SK-N-SH treated with all-trans-retinoic acid at 6 μM for 48 hours (cell line): ENCODE measurements at regions not wholly inside any gene's neighbourhood (a gene's known extent, or its start where the extent isn't known, plus 50 kb on each side); places are given as distances from the start of the nearest gene placed in this dataset.

Experiments
- ATAC-seq: fragments of 200-7000 bp; cut with Tn5 transposase; 3 replicates; pipeline ENCODE4 v1.9.1; 2020; ENCODE audit warnings: mild to moderate bottlenecking, moderate library complexity
- BACH2 ChIP-seq: fragments of 250-450 bp; sonication (Bioruptor Pico); IDR thresholded peaks from 2 replicates; pipeline ENCODE4 v1.9.0; 2021; ENCODE audit warnings: mild to moderate bottlenecking, borderline replicate concordance
- CREB5 ChIP-seq: fragments of 250-450 bp; sonication (Bioruptor Pico); IDR thresholded peaks from 2 replicates; pipeline ENCODE4 v1.5.1; 2020; ENCODE audit warnings: low read depth, mild to moderate bottlenecking, moderate library complexity
- CSRNP3 ChIP-seq: fragments of 250-450 bp; sonication (Bioruptor Pico); IDR thresholded peaks from 2 replicates; pipeline ENCODE4 v1.5.1; 2021; ENCODE audit warnings: mild to moderate bottlenecking, moderate library complexity
- ESRRG ChIP-seq: fragments of 250-450 bp; sonication (Bioruptor Pico); IDR thresholded peaks from 2 replicates; pipeline ENCODE4 v1.6.1; 2021; ENCODE audit warnings: mild to moderate bottlenecking
- GLIS3 ChIP-seq: fragments of 250-450 bp; sonication (Bioruptor Pico); IDR thresholded peaks from 2 replicates; pipeline ENCODE4 v1.5.0; 2020; ENCODE audit warnings: mild to moderate bottlenecking, moderate library complexity
- ISL1 ChIP-seq: fragments of 250-450 bp; sonication (Bioruptor Pico); IDR thresholded peaks from 2 replicates; pipeline ENCODE4 v2.1.2; 2022; ENCODE audit warnings: mild to moderate bottlenecking, moderate library complexity
- OSR1 ChIP-seq: fragments of 250-450 bp; sonication (Bioruptor Pico); IDR thresholded peaks from 2 replicates; pipeline ENCODE4 v1.8.0; 2022; ENCODE audit warnings: moderate library complexity, mild to moderate bottlenecking, inconsistent platforms
- PATZ1 ChIP-seq: fragments of 250-450 bp; sonication (Bioruptor Pico); IDR thresholded peaks from 2 replicates; pipeline ENCODE4 v1.8.0; 2020; ENCODE audit warnings: mild to moderate bottlenecking, moderate library complexity, borderline replicate concordance
- POU6F1 ChIP-seq: fragments of 250-450 bp; sonication (Bioruptor Pico); IDR thresholded peaks from 2 replicates; pipeline ENCODE4 v1.8.0; 2021; ENCODE audit warnings: low read depth, mild to moderate bottlenecking, moderate library complexity, borderline replicate concordance
- PPARA ChIP-seq: fragments of 250-450 bp; sonication (Bioruptor Pico); IDR thresholded peaks from 2 replicates; pipeline ENCODE4 v1.5.0; 2020; ENCODE audit warnings: mild to moderate bottlenecking, borderline replicate concordance
- RARB ChIP-seq: fragments of 250-450 bp; sonication (Bioruptor Pico); IDR thresholded peaks from 2 replicates; pipeline ENCODE4 v1.8.0; 2021; ENCODE audit warnings: mild to moderate bottlenecking, moderate library complexity
- TCF4 ChIP-seq: fragments of 250-450 bp; sonication (Bioruptor Pico); IDR thresholded peaks from 2 replicates; pipeline ENCODE4 v1.8.0; 2021; ENCODE audit warnings: mild to moderate bottlenecking, moderate library complexity, borderline replicate concordance
- TOX ChIP-seq: fragments of 250-450 bp; sonication (Bioruptor Pico); IDR thresholded peaks from 2 replicates; pipeline ENCODE4 v1.8.0; 2021; ENCODE audit warnings: mild to moderate bottlenecking, moderate library complexity, borderline replicate concordance
- ZFP3 ChIP-seq: fragments of 250-450 bp; sonication (Bioruptor Pico); IDR thresholded peaks from 2 replicates; pipeline ENCODE4 v1.5.0; 2020; ENCODE audit warnings: mild to moderate bottlenecking, moderate library complexity
- ZNF565 ChIP-seq: fragments of 450-650 bp; formaldehyde crosslinking; conservative IDR thresholded peaks from 2 replicates; pipeline ENCODE4 v1.5.0; 2020; ENCODE audit warnings: low read depth, mild to moderate bottlenecking, moderate library complexity
- ZNF70 ChIP-seq: fragments of 450-650 bp; formaldehyde crosslinking; IDR thresholded peaks from 2 replicates; pipeline ENCODE4 v1.5.0; 2020; ENCODE audit warnings: mild to moderate bottlenecking, moderate library complexity
- ZNF8 ChIP-seq: fragments of 450-650 bp; formaldehyde crosslinking; IDR thresholded peaks from 2 replicates; pipeline ENCODE4 v1.5.0; 2020; ENCODE audit warnings: mild to moderate bottlenecking, moderate library complexity
- TF ChIP-seq, protein P1 (sequence below): fragments of 250-450 bp; sonication (Bioruptor Pico); IDR thresholded peaks from 2 replicates; pipeline ENCODE4 v1.5.0; 2020; ENCODE audit warnings: mild to moderate bottlenecking, moderate library complexity

DNA sequence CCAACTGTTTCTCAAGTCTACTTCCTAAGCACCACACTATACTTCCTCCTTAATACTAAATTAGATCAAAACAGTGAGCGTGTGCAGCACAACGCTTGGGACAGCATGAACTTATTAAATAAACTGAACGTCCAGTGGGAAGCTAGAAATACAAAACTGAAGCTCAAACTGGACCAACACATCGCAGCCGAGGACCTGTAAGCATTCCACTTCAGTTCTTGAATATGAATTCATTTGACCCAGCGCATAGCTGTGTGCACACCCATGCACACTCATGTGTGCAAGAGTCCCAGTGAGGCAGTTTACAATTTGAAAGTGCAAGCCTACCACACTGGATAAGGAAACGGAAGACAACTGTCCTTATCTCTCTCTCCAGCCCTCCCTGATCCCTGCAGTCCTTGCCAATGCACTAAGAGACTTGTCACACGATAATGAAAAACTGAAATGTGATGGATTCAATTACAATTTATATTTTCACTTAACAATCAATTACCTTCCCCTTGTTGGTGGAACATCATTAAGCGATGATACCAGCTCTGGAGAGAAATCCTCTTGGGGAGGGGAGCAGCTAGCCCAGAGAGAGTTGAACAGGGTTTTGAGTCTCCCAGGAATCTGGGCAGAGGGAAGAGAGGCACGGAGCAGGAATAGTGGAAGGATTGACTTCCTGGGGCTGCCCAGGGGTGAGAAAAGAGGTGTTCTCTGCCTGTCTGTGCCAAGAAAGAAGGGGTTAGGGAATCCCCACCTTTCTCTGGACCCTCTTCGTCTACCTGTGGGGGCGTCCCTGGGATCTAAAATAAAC, 186.5 kb upstream of the KLHL29 start (continued):
- no peak for TF ChIP-seq POU6F1 (CRISPR knock-in tag)
- TF ChIP-seq ISL1 (CRISPR knock-in tag), result no peak
- no peak for TF ChIP-seq ESRRG (CRISPR knock-in tag)

GRCh38 chr2:23199115-23199918, 185.7 kb upstream of the KLHL29 start:
- TF ChIP-seq ZNF8 (CRISPR knock-in tag), result no peak
- TF ChIP-seq ZNF70, result no peak
- TF ChIP-seq BACH2, result no peak
- no peak for TF ChIP-seq PPARA (CRISPR knock-in tag)
- no peak for TF ChIP-seq OSR1 (CRISPR knock-in tag)
- no peak for TF ChIP-seq TOX (CRISPR knock-in tag)
- TF ChIP-seq GLIS3 (CRISPR knock-in tag), result no peak
- TF ChIP-seq TCF4 (CRISPR knock-in tag), result no peak
- TF ChIP-seq, protein P1, sequence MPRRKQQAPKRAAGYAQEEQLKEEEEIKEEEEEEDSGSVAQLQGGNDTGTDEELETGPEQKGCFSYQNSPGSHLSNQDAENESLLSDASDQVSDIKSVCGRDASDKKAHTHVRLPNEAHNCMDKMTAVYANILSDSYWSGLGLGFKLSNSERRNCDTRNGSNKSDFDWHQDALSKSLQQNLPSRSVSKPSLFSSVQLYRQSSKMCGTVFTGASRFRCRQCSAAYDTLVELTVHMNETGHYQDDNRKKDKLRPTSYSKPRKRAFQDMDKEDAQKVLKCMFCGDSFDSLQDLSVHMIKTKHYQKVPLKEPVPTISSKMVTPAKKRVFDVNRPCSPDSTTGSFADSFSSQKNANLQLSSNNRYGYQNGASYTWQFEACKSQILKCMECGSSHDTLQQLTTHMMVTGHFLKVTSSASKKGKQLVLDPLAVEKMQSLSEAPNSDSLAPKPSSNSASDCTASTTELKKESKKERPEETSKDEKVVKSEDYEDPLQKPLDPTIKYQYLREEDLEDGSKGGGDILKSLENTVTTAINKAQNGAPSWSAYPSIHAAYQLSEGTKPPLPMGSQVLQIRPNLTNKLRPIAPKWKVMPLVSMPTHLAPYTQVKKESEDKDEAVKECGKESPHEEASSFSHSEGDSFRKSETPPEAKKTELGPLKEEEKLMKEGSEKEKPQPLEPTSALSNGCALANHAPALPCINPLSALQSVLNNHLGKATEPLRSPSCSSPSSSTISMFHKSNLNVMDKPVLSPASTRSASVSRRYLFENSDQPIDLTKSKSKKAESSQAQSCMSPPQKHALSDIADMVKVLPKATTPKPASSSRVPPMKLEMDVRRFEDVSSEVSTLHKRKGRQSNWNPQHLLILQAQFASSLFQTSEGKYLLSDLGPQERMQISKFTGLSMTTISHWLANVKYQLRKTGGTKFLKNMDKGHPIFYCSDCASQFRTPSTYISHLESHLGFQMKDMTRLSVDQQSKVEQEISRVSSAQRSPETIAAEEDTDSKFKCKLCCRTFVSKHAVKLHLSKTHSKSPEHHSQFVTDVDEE (CRISPR knock-in tag), result no peak
- no peak for TF ChIP-seq ZNF565 (CRISPR knock-in tag)
- no peak for TF ChIP-seq ISL1 (CRISPR knock-in tag)
- no peak for TF ChIP-seq CREB5 (CRISPR knock-in tag)
- TF ChIP-seq RARB (CRISPR knock-in tag), result no peak
- TF ChIP-seq ZFP3, result no peak
- no peak for TF ChIP-seq PATZ1 (CRISPR knock-in tag)
- no peak for TF ChIP-seq POU6F1 (CRISPR knock-in tag)
- no peak for TF ChIP-seq ESRRG (CRISPR knock-in tag)
- no peak for TF ChIP-seq CSRNP3
- ATAC-seq, result peak; percentile 43; the same call in 1 of the 3 replicates
